ENCODE measurements at regions not wholly inside any gene's neighbourhood (a gene's known extent, or its start where the extent isn't known, plus 50 kb on each side); places are given as distances from the start of the nearest gene placed in this dataset.

- TF ChIP-seq POLR2AphosphoS5 (IDR thresholded peaks at IDR 0.05; ENCODE audit: low read depth, low read length) (no peak), PAX5 (IDR thresholded peaks at IDR 0.05; ENCODE audit: insufficient read depth, low read length, severe bottlenecking) (no peak), POLR2A (IDR thresholded peaks at IDR 0.05; ENCODE audit: low read depth, low read length) (no peak), POU2F2 (IDR thresholded peaks at IDR 0.05; ENCODE audit: low read depth, low read length) (no peak), TAF1 (IDR thresholded peaks at IDR 0.05; ENCODE audit: low read depth, low read length) (no peak)
Measured at GRCh38 chr2:41038408-41038807, 586.5 kb upstream of the SLC8A1 start.
